ENCODE measurements at regions not wholly inside any gene's neighbourhood (a gene's known extent, or its start where the extent isn't known, plus 50 kb on each side); places are given as distances from the start of the nearest gene placed in this dataset.
A peak's percentile ranks its signal among the peaks of the same experiment; 100 is the strongest.

GRCh38 chr15:62913246-62913645 lies 129.3 kb upstream of the TPM1 start:
- H3K27ac ChIP-seq = no peak overlapping the region
- no peak for DNase-seq
- intact Hi-C loops (cut with DNase I) = no loop called here
- TF ChIP-seq CTCF (IDR thresholded peaks at IDR 0.05) (no peak), POLR2A (IDR thresholded peaks at IDR 0.05) (no peak)
- no peaks in the 10 kb centered on the region for H3K9me3 ChIP-seq
- 60% methylated on average over 1 of the region's 1 CpG for WGBS (ENCODE audit: insufficient coverage, low coverage, low lambda C conversion rate, missing lambda C conversion rate)
- H3K4me3 ChIP-seq = no peak overlapping the region
- H3K36me3 ChIP-seq = no peaks in the 10 kb centered on the region
- H3K4me1 ChIP-seq = no peaks in the 10 kb centered on the region
- no peak for ATAC-seq
- no peaks in the 10 kb centered on the region for H3K27me3 ChIP-seq

GRCh38 chr15:62914461-62915079 lies 128.0 kb upstream of the TPM1 start:
- intact Hi-C loops (cut with DNase I) = no loop called here
- ATAC-seq = no peak
- no peak for DNase-seq
- Histone ChIP-seq H3K9me3 (no peaks in the 10 kb centered on the region), H3K27ac (no peak overlapping the region), H3K4me1 (no peaks in the 10 kb centered on the region), H3K4me3 (no peak overlapping the region), H3K27me3 (no peaks in the 10 kb centered on the region), H3K36me3 (no peaks in the 10 kb centered on the region)
- TF ChIP-seq POLR2A (IDR thresholded peaks at IDR 0.05) = no peak
- no peak for TF ChIP-seq CTCF (IDR thresholded peaks at IDR 0.05)
- WGBS (ENCODE audit: insufficient coverage, low coverage, low lambda C conversion rate, missing lambda C conversion rate) = 80% methylated on average over 1 of the region's 7 CpGs

- intact Hi-C loops (cut with DNase I) = no loop called here
- H3K4me1 ChIP-seq = peaks cover 0 to 10% (median 3%) of the 10 kb centered on the region in 4 donors
- 41% methylated on average over 3 of the region's 3 CpGs for WGBS (ENCODE audit: insufficient coverage, low coverage, low lambda C conversion rate, missing lambda C conversion rate)
- no peak overlapping the region for H3K27ac ChIP-seq
- TF ChIP-seq CTCF (IDR thresholded peaks at IDR 0.05) (no peak), POLR2A (IDR thresholded peaks at IDR 0.05) (no peak)
- H3K9me3 ChIP-seq = no peaks in the 10 kb centered on the region
- no peak for DNase-seq
- H3K27me3 ChIP-seq = no peaks in the 10 kb centered on the region
- peak; percentile 60 to 83 (median 68) for ATAC-seq
- no peak overlapping the region for H3K4me3 ChIP-seq
- H3K36me3 ChIP-seq = no peaks in the 10 kb centered on the region
Measured at GRCh38 chr15:62920682-62921502, 121.7 kb upstream of the TPM1 start.

DNA sequence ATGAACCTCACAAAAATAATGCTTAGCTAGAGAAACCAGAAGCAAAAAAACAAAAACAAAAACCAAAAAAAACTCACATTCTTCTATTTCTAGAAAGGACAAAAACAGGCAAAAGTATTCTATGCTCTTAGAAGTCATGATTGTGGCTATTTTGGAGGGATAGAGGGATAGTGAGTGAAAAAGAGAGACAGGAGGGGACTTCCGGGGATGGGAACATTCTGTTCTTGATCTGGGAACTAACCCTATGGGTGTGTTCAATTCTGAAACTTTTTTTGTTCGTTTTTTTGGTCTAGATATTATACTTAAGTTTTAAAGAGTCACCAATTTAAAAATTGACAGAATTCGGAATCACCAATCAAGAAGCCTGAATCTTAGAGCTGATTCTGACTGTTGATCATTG lies 120.0 kb upstream of the TPM1 start:
- Histone ChIP-seq H3K4me1 (peaks cover 0 to 15% (median 3%) of the 10 kb centered on the region in 4 donors), H3K27ac (no peak overlapping the region), H3K36me3 (no peaks in the 10 kb centered on the region), H3K27me3 (no peaks in the 10 kb centered on the region), H3K9me3 (no peaks in the 10 kb centered on the region), H3K4me3 (no peak overlapping the region)
- DNase-seq (no peak), ATAC-seq (no peak)
- TF ChIP-seq POLR2A (IDR thresholded peaks at IDR 0.05) (no peak), CTCF (IDR thresholded peaks at IDR 0.05) (no peak)
- intact Hi-C loops (cut with DNase I) = no loop called here
- WGBS (ENCODE audit: insufficient coverage, low coverage, low lambda C conversion rate, missing lambda C conversion rate) = 52% methylated on average over 3 of the region's 3 CpGs
